Activated T-helper 1 cell treated with anti-CD3 and anti-CD28 coated beads, Interleukin-12 subunit alpha, Interleukin-12 subunit beta, Interleukin-2, Interleukin-4 antibody, amounts not matched to agents 30 ng/mL and 10 ng/mL and 1 ng/mL, durations not matched to agents 14 hours and 24 hours and 36 hours (primary cell): ENCODE measurements at regions not wholly inside any gene's neighbourhood (a gene's known extent, or its start where the extent isn't known, plus 50 kb on each side); places are given as distances from the start of the nearest gene placed in this dataset.
"Not testable (repeated sequence)": the region's sequence is repeated elsewhere in the genome, so short reads cannot be mapped to it uniquely, and the experiment has no call there.

Experiments
- DNase-seq: peaks from one replicate; pipeline ENCODE4 v3.0.0; 2021; ENCODE audit warnings: low spot score
- H3K27ac Mint-ChIP-seq: one replicate; pipeline ENCODE4 v1.8.0; 2021; ENCODE audit warnings: mild to moderate bottlenecking, mixed read lengths
- H3K27me3 Mint-ChIP-seq: one replicate; pipeline ENCODE4 v1.8.0; 2022; ENCODE audit warnings: mild to moderate bottlenecking, moderate library complexity, mixed read lengths; ENCODE audit not compliant: insufficient read depth
- H3K36me3 Mint-ChIP-seq: one replicate; pipeline ENCODE4 v1.8.0; 2021; ENCODE audit warnings: low read depth, mixed read lengths
- H3K4me1 Mint-ChIP-seq: one replicate; pipeline ENCODE4 v1.8.0; 2021; ENCODE audit warnings: low read depth, mixed read lengths
- H3K4me3 Mint-ChIP-seq: one replicate; pipeline ENCODE4 v1.8.0; 2021; ENCODE audit warnings: mild to moderate bottlenecking, moderate library complexity, mixed read lengths
- H3K9me3 Mint-ChIP-seq: one replicate; pipeline ENCODE4 v1.8.0; 2021; ENCODE audit warnings: mixed read lengths
- intact Hi-C: fragments of 100-400 bp; cut with micrococcal nuclease; formaldehyde crosslinking; loops from one replicate; pipeline ENCODE4 v1.15.1; 2024

DNA sequence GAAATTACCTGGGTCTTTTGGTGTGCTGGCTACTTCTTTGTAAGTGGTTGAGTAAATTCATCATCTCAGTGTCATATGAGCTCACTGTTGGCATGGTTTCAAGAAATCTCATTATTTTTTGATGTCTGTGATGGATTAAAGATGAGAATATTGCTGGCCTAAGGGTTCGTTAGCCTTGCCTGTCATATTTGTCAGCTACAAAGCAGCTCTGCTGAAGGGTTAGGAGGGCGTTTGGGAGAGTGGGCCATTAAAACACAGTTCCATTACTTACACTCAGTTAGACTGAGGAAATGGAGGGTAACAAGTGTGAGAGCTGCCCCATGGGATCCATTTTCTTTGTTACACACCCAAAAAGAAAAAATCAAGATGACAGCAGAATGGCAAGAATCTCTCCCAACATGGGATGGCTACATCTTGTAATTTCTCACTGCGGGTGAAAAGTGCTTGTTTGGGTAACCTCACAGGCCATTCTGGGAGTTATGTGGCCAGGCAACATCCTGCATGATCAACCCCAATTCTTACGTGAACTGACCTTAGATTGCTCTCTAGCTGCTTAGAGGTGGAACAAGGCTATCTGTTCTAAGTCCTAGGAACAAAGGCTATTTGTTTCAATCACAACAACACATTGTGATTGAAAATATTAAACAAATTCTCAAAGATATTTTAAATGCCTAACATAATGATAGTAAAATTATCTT lies 609.5 kb upstream of the RGMB start:
- Mint-ChIP-seq H3K36me3 (no peaks in the 10 kb centered on the region), H3K4me1 (no peaks in the 10 kb centered on the region), H3K27ac (no peak overlapping the region), H3K9me3 (no peaks in the 10 kb centered on the region), H3K27me3 (no peaks in the 10 kb centered on the region), H3K4me3 (no peak overlapping the region)
- DNase-seq = no peak
- intact Hi-C loops = no loop called here

DNA sequence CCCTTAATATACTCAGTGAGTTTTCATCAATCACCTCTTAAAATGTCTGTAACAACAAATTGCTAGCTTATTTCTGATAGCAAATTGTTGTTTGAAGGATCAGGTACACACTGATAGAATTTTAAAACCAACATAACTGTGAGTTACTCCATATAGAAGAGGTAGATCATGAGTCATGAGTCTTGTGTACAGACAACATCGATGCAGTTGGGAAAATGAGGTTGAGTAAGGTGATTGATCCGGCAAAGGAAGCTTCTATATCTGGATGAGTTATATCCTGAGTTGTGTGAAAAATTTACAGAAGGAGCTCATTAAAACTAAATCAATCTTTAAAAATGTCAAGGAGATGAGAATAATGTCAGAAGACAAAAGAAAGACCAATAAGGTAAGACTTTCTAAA lies 604.6 kb upstream of the RGMB start:
- Mint-ChIP-seq H3K27me3 (no peaks in the 10 kb centered on the region), H3K27ac (no peak overlapping the region), H3K4me1 (no peaks in the 10 kb centered on the region), H3K9me3 (no peaks in the 10 kb centered on the region), H3K36me3 (no peaks in the 10 kb centered on the region), H3K4me3 (no peak overlapping the region)
- intact Hi-C loops = no loop called here
- DNase-seq = no peak

DNA sequence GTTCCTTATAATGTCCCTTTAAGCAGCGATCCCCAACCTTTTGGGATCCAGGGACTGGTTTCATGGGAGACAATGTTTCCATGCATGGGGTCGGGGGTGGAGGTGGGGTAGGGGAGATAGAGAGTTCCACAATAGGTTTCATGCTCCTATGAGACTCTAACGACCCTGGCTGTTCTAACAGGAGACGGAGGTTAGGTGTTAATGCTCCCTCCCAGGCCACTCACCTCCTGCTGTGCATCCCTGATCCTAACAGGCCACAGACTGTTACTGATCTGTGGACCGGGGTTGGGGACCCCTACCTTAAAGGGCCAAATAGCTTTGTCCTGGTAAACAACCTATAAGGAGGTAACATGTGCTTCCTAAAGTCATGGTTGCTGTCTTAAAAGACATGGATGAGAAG lies 602.5 kb upstream of the RGMB start:
- no peak for DNase-seq
- no peaks in the 10 kb centered on the region for H3K4me1 Mint-ChIP-seq
- no peak overlapping the region for H3K27ac Mint-ChIP-seq
- H3K4me3 Mint-ChIP-seq = no peak overlapping the region
- no peaks in the 10 kb centered on the region for H3K36me3 Mint-ChIP-seq
- H3K9me3 Mint-ChIP-seq = no peaks in the 10 kb centered on the region
- intact Hi-C loops = no loop called here
- H3K27me3 Mint-ChIP-seq = no peaks in the 10 kb centered on the region

DNA sequence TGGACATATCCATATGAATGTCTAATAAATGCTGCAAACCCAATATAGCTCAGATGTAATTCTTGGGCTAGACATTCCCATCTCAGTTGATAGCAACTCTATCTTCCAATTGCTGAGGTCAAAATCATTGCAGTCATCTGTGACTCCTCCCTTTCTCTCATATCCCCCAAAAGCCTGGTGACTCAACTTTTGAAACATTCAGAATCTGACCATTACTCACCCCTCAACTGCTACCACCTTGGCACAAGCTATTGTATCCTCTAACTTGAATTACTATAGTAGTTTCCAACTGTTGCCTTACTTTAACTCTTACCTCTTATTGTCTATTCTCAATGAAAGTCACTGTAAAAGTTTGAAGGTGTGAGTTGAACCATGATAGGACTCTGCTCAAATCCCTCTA lies 600.1 kb upstream of the RGMB start:
- Mint-ChIP-seq H3K27ac (no peak overlapping the region), H3K9me3 (no peaks in the 10 kb centered on the region), H3K27me3 (no peaks in the 10 kb centered on the region), H3K36me3 (no peaks in the 10 kb centered on the region), H3K4me3 (no peak overlapping the region), H3K4me1 (no peaks in the 10 kb centered on the region)
- DNase-seq = no peak
- intact Hi-C loops = no loop called here

DNA sequence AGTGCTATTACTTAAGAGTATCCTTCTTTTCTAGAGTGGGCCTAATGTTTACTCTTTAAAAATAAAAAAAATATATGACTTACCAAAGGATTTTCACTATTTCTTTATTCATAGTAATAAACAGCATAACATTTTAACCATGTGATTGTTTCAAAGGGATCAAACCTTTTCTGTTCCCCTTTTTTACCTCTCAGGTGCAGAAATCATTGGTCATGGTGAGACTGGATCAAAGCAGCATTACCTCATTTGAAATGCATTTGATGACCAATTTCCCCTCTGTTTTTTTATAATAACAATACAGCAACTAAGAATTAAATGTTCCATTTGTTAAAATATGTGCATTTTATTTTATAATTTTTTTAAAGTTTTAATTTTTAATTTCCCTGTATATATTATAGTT lies 598.0 kb upstream of the RGMB start:
- Mint-ChIP-seq H3K9me3 (no peaks in the 10 kb centered on the region), H3K27ac (no peak overlapping the region), H3K4me3 (no peak overlapping the region), H3K4me1 (no peaks in the 10 kb centered on the region), H3K27me3 (no peaks in the 10 kb centered on the region), H3K36me3 (no peaks in the 10 kb centered on the region)
- no peak for DNase-seq
- intact Hi-C loops = no loop called here

DNA sequence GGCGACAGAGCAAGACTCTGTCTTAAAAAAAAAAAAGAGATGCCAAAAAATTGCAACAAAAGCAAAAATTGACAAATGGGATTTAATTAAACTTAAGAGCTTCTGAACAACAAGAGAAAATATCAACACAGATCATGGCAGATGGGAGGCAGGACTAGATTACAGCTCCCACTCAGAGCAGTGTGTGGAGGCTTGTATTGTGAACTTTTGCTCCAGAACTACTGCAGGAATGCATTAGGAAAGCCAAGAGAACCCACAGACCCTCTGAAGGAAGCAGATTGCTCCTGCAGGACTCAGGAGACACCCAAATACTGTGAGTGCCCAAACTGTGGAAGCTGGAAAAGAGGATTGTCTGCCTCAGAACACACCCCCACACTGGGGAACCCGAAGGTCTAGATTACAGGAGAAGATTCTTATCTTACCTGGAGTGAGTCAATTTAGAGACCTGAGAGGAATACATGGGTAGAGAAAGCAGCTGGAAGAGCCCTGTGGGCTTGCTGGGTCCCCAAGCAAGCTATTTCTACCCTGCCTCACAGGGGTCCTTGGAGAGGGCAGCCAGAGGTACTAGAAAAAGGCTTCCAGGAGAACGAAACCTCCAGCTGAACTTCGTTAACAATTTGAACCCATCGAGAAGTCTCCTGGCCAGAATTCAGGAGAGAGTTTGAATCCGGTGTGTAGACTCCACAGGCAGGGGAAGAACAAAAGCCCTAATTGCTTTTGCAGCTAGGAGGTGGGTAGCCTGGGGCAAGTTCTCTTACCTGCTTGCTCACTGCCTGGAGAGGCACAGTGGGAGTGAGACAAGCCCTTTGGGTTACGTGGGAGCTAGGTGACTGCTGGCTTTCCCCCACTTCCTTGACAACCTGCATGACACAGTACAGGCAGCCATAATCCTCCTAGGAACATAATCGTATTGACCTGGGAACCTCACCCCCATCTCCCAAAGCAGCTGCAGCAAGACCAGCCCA lies 593.4 kb upstream of the RGMB start:
- no peak overlapping the region for H3K27ac Mint-ChIP-seq
- intact Hi-C loops = no loop called here
- no peaks in the 10 kb centered on the region for H3K27me3 Mint-ChIP-seq
- no peaks in the 10 kb centered on the region for H3K36me3 Mint-ChIP-seq
- no peaks in the 10 kb centered on the region for H3K9me3 Mint-ChIP-seq
- no peaks in the 10 kb centered on the region for H3K4me1 Mint-ChIP-seq
- DNase-seq = no peak
- H3K4me3 Mint-ChIP-seq = no peak overlapping the region

DNA sequence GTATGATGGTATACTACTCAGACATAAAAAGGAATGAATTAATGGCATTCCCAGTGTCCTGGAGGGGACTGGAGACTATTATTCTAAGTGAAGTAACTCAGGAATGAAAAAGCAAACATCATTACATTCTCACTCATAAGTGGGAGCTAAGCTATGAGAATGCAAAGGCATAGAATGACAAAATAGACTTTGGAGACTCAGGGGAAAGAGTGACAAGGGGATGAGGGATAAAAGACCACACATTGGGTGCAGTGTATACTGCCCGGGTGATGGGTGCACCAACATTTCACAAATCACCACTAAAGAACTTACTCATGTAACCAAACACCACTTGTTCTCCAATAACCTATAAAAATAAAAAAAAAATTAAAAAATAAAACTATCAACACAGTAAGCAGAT lies 587.3 kb upstream of the RGMB start:
- no peaks in the 10 kb centered on the region for H3K36me3 Mint-ChIP-seq
- intact Hi-C loops = no loop called here
- DNase-seq = no peak
- H3K27ac Mint-ChIP-seq = no peak overlapping the region
- no peaks in the 10 kb centered on the region for H3K4me1 Mint-ChIP-seq
- H3K9me3 Mint-ChIP-seq = no peaks in the 10 kb centered on the region
- no peaks in the 10 kb centered on the region for H3K27me3 Mint-ChIP-seq
- H3K4me3 Mint-ChIP-seq = no peak overlapping the region

DNA sequence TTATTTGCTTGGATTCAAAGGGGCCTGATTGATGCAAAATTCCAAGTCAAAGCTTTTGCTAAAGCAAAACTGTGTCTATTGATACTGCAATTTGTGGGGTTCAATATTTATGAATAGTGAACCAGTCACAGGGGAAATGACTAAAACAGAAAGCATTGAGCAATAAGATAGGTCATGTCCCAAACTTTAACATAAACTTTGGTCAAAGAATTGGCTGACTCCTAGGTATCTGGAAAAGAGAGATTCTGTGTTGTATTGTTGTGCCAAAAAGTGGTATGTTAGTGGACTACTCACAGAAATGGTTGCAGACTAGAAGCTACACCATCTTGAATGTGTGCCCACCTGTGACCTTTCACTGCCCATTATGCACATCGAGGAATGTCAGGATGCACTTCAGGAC lies 585.5 kb upstream of the RGMB start:
- no peak overlapping the region for H3K4me3 Mint-ChIP-seq
- H3K27ac Mint-ChIP-seq = no peak overlapping the region
- no peaks in the 10 kb centered on the region for H3K9me3 Mint-ChIP-seq
- intact Hi-C loops = no loop called here
- no peaks in the 10 kb centered on the region for H3K4me1 Mint-ChIP-seq
- H3K36me3 Mint-ChIP-seq = no peaks in the 10 kb centered on the region
- H3K27me3 Mint-ChIP-seq = no peaks in the 10 kb centered on the region
- DNase-seq = no peak

DNA sequence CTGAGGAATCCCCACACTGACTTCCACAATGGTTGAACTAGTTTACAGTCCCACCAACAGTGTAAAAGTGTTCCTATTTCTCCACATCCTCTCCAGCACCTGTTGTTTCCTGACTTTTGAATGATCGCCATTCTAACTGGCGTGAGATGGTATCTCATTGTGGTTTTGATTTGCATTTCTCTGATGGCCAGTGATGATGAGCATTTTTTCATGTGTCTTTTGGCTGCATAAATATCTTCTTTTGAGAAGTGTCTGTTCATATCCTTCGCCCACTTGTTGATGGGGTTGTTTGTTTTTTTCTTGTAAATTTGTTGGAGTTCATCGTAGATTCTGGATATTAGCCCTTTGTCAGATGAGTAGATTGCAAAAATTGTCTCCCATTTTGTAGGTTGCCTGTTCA lies 583.1 kb upstream of the RGMB start:
- H3K9me3 Mint-ChIP-seq, DNase-seq, H3K4me3 Mint-ChIP-seq, intact Hi-C loops, H3K4me1 Mint-ChIP-seq, H3K36me3 Mint-ChIP-seq, H3K27ac Mint-ChIP-seq, H3K27me3 Mint-ChIP-seq: not testable (repeated sequence)

DNA sequence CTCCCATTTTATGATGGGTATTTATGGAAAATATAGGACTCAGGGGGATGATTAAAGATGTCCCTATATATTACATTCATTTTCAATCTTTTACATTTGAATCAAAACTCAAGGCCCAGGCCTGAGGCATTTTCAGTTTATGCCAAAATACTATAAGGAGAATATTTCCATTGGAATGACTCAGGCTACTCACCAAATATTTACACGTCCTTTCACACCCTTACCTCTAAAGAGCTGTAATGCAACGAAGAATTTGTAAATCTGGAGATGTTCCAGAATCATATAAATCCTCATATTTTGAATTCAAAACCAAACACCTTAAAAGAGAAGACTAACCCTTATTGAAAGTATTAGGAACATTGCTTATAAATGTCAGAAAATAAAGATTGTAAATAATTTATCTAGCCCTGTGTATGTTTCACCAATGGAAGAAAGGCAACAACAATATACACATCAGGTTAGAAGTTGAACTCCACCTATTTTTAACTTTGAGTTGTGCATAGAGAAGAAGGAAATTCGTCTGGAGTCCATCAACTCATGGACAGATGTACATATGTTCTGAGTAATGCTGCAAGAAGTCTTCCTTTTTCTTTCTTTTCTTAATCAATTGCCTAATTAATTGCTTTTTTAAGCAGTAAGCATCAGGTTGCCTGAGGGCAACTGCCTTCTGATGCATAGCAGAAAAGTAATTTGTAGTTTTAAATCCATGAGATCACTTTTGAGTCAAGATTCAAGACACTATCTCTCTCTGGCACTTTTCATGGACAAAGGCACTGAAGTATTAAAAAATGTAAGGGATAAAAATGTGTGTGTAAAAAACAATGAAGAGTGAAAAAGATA lies 579.3 kb upstream of the RGMB start:
- Mint-ChIP-seq H3K9me3 (no peaks in the 10 kb centered on the region), H3K4me1 (no peaks in the 10 kb centered on the region), H3K27me3 (no peaks in the 10 kb centered on the region), H3K27ac (no peak overlapping the region), H3K4me3 (no peak overlapping the region), H3K36me3 (no peaks in the 10 kb centered on the region)
- DNase-seq = no peak
- intact Hi-C loops = no loop called here

DNA sequence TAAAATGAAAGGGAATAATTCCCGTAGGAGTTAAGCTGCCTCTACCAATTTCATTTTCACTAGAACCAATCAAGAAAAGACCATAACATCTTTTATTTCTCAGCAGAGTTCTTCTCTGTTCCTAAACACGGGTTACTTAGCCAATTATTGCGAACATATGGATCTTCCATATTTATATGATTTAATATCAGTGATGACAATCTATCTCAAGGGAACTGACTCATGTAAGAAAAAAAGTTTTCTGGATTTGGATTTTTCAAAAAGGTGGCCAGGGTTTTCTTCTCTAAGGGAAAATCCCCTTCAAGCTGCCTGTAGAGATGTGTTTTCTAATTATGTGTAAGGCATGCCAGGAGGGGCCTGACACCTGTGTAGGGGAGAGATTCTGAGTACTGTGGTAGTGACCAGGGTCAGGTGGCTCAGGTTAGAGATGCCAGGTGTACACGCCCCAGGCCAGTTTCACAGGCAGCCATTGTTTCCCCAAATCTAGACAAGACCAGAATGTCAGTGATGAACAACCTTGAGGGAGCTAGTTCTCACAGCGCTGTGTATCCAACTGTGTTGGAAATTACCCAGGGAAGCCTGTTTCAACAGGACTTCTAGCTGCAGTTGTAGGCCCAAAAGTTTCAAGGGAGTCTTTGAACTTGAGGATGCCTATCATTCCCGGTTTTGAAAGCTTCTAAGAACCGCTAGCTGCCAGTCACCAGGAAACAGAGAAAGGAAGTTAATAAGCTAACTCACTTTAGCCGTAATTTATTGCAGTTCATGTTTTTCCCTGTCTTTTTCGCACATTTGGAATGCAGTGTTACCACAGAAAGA lies 572.5 kb upstream of the RGMB start:
- H3K9me3 Mint-ChIP-seq = no peaks in the 10 kb centered on the region
- H3K27me3 Mint-ChIP-seq = no peaks in the 10 kb centered on the region
- H3K4me3 Mint-ChIP-seq = no peak overlapping the region
- no peaks in the 10 kb centered on the region for H3K4me1 Mint-ChIP-seq
- no peaks in the 10 kb centered on the region for H3K36me3 Mint-ChIP-seq
- intact Hi-C loops = no loop called here
- no peak overlapping the region for H3K27ac Mint-ChIP-seq
- no peak for DNase-seq

DNA sequence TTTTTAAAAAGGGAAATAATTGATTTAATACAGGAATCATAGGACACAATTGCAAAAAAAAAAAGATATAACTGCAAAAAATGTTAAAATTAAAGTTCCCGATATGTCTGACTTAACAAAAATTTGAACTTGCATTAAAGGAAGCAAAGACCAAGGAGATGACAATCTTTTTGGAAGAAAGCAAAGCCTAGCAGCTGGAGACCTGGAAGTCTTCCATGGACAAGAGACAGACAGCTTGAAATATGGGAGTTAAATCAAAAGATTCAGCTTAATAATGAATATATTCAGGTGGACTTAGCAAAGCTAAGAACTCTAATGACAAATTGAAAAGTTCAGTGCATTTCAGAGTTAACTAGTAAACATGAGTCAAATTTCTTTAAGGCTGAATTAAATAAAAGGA lies 568.7 kb upstream of the RGMB start:
- H3K27ac Mint-ChIP-seq = no peak overlapping the region
- H3K4me3 Mint-ChIP-seq = no peak overlapping the region
- H3K4me1 Mint-ChIP-seq = no peaks in the 10 kb centered on the region
- H3K27me3 Mint-ChIP-seq = no peaks in the 10 kb centered on the region
- no peaks in the 10 kb centered on the region for H3K9me3 Mint-ChIP-seq
- intact Hi-C loops = no loop called here
- DNase-seq = no peak
- no peaks in the 10 kb centered on the region for H3K36me3 Mint-ChIP-seq
